ENCODE measurements at regions not wholly inside any gene's neighbourhood (a gene's known extent, or its start where the extent isn't known, plus 50 kb on each side); places are given as distances from the start of the nearest gene placed in this dataset.

DNA sequence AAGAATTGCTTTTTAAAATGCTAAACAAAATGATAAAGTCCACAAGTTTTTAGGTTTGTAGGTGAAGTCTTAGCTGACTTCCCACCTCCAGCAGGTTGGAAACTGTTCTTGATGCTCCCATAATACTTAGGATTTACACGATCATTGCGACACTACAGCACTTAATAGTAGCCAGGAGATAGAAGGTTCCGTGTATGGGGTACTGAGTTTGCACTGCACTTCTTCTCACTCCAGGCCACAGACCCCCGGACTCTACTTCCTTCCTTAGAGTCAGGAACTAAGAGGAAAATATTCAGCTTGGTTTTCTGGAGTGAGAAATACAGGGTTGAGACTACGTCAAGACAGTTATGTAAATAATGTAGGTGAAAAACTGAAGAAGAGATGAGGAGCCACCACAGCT is 56.1 kb upstream of the SGK1 start:
- 87 to 91% methylated on average over 5 of the region's 5 CpGs for WGBS, 2 donors (ENCODE audit: low coverage in 1 of 2)
- intact Hi-C loops (cut with DNase I; ENCODE audit: low total_unique reads) (no loop called here), in situ Hi-C loops (cut with MboI; ENCODE audit: low pct_ligation_motif_present in 1 of 4, low pct_unique_long_range_greater_than_20kb in 1 of 4, low sequenced_read_pairs in 3 of 4) (no loop called here)
- Histone ChIP-seq H3K27me3 (no peaks in the 10 kb centered on the region), H3K27ac (peak overlapping the region; percentile 58 to 73 (median 70)), H3K4me1 (peaks cover 3 to 28% (median 11%) of the 10 kb centered on the region in 4 donors), H3K9me3 (no peaks in the 10 kb centered on the region), H3K4me3 (no peak overlapping the region), H3K36me3 (no peaks in the 10 kb centered on the region)
- TF ChIP-seq EP300 (IDR thresholded peaks at IDR 0.05; ENCODE audit: low read depth), result no peak
- TF ChIP-seq POLR2AphosphoS5 (IDR thresholded peaks at IDR 0.05), result no peak
- TF ChIP-seq, protein P1, sequence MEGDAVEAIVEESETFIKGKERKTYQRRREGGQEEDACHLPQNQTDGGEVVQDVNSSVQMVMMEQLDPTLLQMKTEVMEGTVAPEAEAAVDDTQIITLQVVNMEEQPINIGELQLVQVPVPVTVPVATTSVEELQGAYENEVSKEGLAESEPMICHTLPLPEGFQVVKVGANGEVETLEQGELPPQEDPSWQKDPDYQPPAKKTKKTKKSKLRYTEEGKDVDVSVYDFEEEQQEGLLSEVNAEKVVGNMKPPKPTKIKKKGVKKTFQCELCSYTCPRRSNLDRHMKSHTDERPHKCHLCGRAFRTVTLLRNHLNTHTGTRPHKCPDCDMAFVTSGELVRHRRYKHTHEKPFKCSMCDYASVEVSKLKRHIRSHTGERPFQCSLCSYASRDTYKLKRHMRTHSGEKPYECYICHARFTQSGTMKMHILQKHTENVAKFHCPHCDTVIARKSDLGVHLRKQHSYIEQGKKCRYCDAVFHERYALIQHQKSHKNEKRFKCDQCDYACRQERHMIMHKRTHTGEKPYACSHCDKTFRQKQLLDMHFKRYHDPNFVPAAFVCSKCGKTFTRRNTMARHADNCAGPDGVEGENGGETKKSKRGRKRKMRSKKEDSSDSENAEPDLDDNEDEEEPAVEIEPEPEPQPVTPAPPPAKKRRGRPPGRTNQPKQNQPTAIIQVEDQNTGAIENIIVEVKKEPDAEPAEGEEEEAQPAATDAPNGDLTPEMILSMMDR (IDR thresholded peaks at IDR 0.05), result no peak
- TF ChIP-seq POLR2A (IDR thresholded peaks at IDR 0.05), result no peak
- DNase-seq, result no peak

DNA sequence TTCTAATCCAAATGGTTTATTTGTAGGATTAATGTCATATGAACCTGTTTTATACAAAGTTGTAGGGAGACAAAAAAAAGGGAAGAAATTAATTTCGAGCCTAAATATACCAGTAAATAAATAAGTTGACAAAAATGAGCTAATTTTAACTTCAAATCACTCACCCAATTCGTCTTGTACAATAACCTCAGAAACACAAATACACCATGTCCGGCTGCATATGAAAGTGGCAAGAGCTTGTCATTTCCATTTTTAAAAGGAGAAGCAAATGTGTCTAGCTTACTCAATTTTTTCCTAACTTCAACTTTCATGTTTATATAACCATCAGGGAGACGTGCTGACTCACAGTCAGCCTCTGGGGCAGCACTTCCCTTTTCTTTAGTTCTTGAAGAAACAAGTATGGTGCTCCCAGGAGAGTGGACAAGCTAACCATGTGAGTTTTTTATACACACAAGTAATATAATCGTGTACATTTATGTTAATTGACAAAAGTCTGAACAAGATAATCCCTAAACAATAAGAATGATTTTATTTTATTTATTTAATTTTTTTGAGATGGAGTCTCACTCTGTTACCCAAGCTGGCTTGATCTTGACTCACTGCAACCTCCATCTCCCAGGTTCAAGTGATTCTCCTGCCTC is 55.5 kb upstream of the SGK1 start:
- Histone ChIP-seq H3K27ac (peak overlapping the region; percentile 58 to 73 (median 70)), H3K9me3 (no peaks in the 10 kb centered on the region), H3K27me3 (no peaks in the 10 kb centered on the region), H3K36me3 (no peaks in the 10 kb centered on the region), H3K4me1 (peaks cover 3 to 29% (median 12%) of the 10 kb centered on the region in 4 donors), H3K4me3 (no peak overlapping the region)
- peak; percentile 26 for DNase-seq
- WGBS, 2 donors (ENCODE audit: low coverage in 1 of 2), result 16 to 24% methylated on average over 5 of the region's 5 CpGs
- intact Hi-C loops (cut with DNase I; ENCODE audit: low total_unique reads) (no loop called here), in situ Hi-C loops (cut with MboI; ENCODE audit: low pct_ligation_motif_present in 1 of 4, low pct_unique_long_range_greater_than_20kb in 1 of 4, low sequenced_read_pairs in 3 of 4) (no loop called here)
- TF ChIP-seq, protein P1 (IDR thresholded peaks at IDR 0.05), result no peak
- TF ChIP-seq POLR2A (IDR thresholded peaks at IDR 0.05) (no peak), EP300 (IDR thresholded peaks at IDR 0.05; ENCODE audit: low read depth) (no peak), POLR2AphosphoS5 (IDR thresholded peaks at IDR 0.05) (no peak)

DNA sequence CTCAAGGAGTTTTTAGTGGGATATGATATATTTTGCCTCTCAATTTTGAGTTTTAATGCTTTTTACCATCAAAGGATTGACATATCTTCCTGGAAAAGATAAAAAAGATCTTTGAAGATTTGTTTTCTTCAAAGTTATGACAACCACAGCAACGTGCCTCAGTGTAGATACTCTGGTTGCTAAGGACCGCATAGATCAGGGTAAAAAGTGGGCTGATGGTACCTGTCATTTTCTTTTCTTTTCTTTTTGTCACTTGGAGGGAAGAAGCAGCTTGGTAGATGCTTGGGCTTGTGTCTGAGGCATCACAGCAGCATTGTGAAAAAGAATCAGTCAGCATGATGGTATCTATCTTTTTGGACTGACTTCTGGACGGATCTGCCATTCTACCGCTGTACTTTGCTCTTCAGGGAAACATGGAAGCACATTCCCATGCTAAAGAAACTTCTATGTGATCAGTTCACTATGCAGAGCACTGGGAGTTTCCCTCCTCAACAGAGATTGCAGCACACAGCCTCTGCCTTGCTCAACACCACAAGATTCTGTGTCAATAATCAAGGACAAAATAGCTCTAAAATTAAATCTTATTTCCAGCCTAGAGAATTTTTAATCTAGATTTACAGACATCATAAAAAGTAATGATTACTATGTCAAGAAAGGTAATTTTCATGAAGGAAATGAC is 54.8 kb upstream of the SGK1 start:
- Histone ChIP-seq H3K4me3 (no peak overlapping the region), H3K4me1 (peaks cover 3 to 32% (median 12%) of the 10 kb centered on the region in 4 donors), H3K27ac (peak overlapping the region; percentile 58 to 73 (median 70)), H3K36me3 (no peaks in the 10 kb centered on the region), H3K27me3 (no peaks in the 10 kb centered on the region), H3K9me3 (no peaks in the 10 kb centered on the region)
- WGBS, 2 donors (ENCODE audit: low coverage in 1 of 2), result 41 to 57% methylated on average over 4 of the region's 4 CpGs
- DNase-seq, result peak; percentile 58
- in situ Hi-C loops (cut with MboI; ENCODE audit: low pct_ligation_motif_present in 1 of 4, low pct_unique_long_range_greater_than_20kb in 1 of 4, low sequenced_read_pairs in 3 of 4), result no loop called here
- intact Hi-C loops (cut with DNase I; ENCODE audit: low total_unique reads), result no loop called here
- TF ChIP-seq POLR2A (IDR thresholded peaks at IDR 0.05) (no peak), EP300 (IDR thresholded peaks at IDR 0.05; ENCODE audit: low read depth) (no peak), POLR2AphosphoS5 (IDR thresholded peaks at IDR 0.05) (no peak)
- TF ChIP-seq, protein P1 (IDR thresholded peaks at IDR 0.05), result no peak

DNA sequence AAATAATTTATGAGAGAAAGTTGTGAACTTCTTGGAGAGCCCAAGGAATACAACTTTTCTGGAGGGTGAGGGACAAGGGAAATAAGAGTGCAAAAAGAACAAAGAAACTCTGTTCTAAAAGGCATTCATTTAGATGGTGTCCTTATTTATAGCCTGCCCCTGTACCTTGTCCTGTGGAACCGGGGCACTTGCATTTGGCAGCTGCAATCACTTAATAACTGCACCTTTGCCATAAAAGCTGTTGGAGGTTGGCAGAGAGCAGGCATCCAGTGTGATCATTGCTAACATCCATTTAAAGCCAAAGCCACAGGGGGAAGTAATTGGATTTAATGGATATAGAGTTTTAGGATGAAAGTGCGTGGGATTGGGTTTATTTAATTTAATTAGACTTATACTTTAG is 50.8 kb upstream of the SGK1 start:
- intact Hi-C loops (cut with DNase I; ENCODE audit: low total_unique reads), result no loop called here
- Histone ChIP-seq H3K27me3 (no peaks in the 10 kb centered on the region), H3K4me1 (peaks cover 3 to 30% (median 12%) of the 10 kb centered on the region in 4 donors), H3K27ac (peak overlapping the region; percentile 26 to 57 (median 40)), H3K4me3 (no peak overlapping the region), H3K9me3 (no peaks in the 10 kb centered on the region), H3K36me3 (no peaks in the 10 kb centered on the region)
- in situ Hi-C loops (cut with MboI; ENCODE audit: low pct_ligation_motif_present in 1 of 4, low pct_unique_long_range_greater_than_20kb in 1 of 4, low sequenced_read_pairs in 3 of 4), result no loop called here
- TF ChIP-seq, protein P1 (IDR thresholded peaks at IDR 0.05), result no peak
- no peak for TF ChIP-seq POLR2AphosphoS5 (IDR thresholded peaks at IDR 0.05)
- TF ChIP-seq POLR2A (IDR thresholded peaks at IDR 0.05), result no peak
- DNase-seq, result peak; percentile 48
- WGBS, 2 donors (ENCODE audit: low coverage in 1 of 2), result 36 to 59% methylated on average over 2 of the region's 2 CpGs

All from transverse colon (tissue), 4 donors.